HG02623 (cell line): ENCODE measurements at regions not wholly inside any gene's neighbourhood (a gene's known extent, or its start where the extent isn't known, plus 50 kb on each side); places are given as distances from the start of the nearest gene placed in this dataset.

Source experiments
- ATAC-seq: cut with Tn5 transposase; IDR thresholded peaks from one replicate; pipeline ENCODE4 v1.9.1; 2021; ENCODE audit warnings: moderate library complexity; ENCODE audit not compliant: unreplicated experiment

GRCh38 chr6:164258421-164258820, 843.9 kb downstream of the QKI start:
- no peak for ATAC-seq

- ATAC-seq, result no peak
Measured at GRCh38 chr6:164252948-164253347, 838.4 kb downstream of the QKI start.

GRCh38 chr6:164252291-164252690, 837.8 kb downstream of the QKI start:
- no peak for ATAC-seq

- no peak for ATAC-seq
Measured at GRCh38 chr6:164247106-164247505, 832.6 kb downstream of the QKI start.

GRCh38 chr6:164246082-164246481, 831.6 kb downstream of the QKI start:
- ATAC-seq, result no peak

GRCh38 chr6:164243949-164244348, 829.4 kb downstream of the QKI start:
- no peak for ATAC-seq

GRCh38 chr6:164243012-164243610, 828.6 kb downstream of the QKI start:
- no peak for ATAC-seq

GRCh38 chr6:164230804-164231203, 816.3 kb downstream of the QKI start:
- no peak for ATAC-seq

GRCh38 chr6:164230259-164230658, 815.7 kb downstream of the QKI start:
- no peak for ATAC-seq

GRCh38 chr6:164229716-164230115, 815.2 kb downstream of the QKI start:
- ATAC-seq, result no peak

- no peak for ATAC-seq
Measured at GRCh38 chr6:164227952-164228522, 813.5 kb downstream of the QKI start.

- no peak for ATAC-seq
Measured at GRCh38 chr6:164216839-164217238, 802.3 kb downstream of the QKI start.

GRCh38 chr6:164216368-164216767, 801.9 kb downstream of the QKI start:
- no peak for ATAC-seq

- ATAC-seq, result no peak
Measured at GRCh38 chr6:164214066-164214465, 799.5 kb downstream of the QKI start.

GRCh38 chr6:164211254-164211653, 796.7 kb downstream of the QKI start:
- ATAC-seq, result no peak

- no peak for ATAC-seq
Measured at GRCh38 chr6:164210783-164211182, 796.3 kb downstream of the QKI start.

- ATAC-seq, result no peak
Measured at GRCh38 chr6:164210323-164210722, 795.8 kb downstream of the QKI start.

- no peak for ATAC-seq
Measured at GRCh38 chr6:164208371-164208770, 793.9 kb downstream of the QKI start.

GRCh38 chr6:164206807-164207423, 792.4 kb downstream of the QKI start:
- no peak for ATAC-seq

- no peak for ATAC-seq
Measured at GRCh38 chr6:164200071-164200470, 785.6 kb downstream of the QKI start.

- ATAC-seq, result no peak
Measured at GRCh38 chr6:164195942-164196281, 781.4 kb downstream of the QKI start.

- ATAC-seq, result no peak
Measured at GRCh38 chr6:164195278-164195941, 780.9 kb downstream of the QKI start.
